GM12878 (cell line): ENCODE measurements at regions not wholly inside any gene's neighbourhood (a gene's known extent, or its start where the extent isn't known, plus 50 kb on each side); places are given as distances from the start of the nearest gene placed in this dataset.

Experiments
- ATAC-seq: fragments of 200-7000 bp; cut with Tn5 transposase; 3 replicates; pipeline ENCODE4 v1.9.1; 2020; ENCODE audit warnings: mild to moderate bottlenecking, moderate library complexity
- BruUV-seq: library from RNA; stranded (reverse); fragments of 400-500 nt; replicated peaks from 2 replicates; lab custom pipeline; 2021; lab: Mats Ljungman, UMichigan
- CTCF ChIA-PET: fragments of 300-600 bp; sonication (Branson Sonifier 250); formaldehyde crosslinking; extraction: SDS; loops from one replicate; lab custom pipeline; 2021; ENCODE audit warnings: inconsistent platforms; lab: Yijun Ruan, JAX
- POLR2A ChIA-PET: fragments of 350-600 bp; formaldehyde crosslinking; extraction: SDS; loops from one replicate; lab custom pipeline; 2021; ENCODE audit warnings: inconsistent platforms; lab: Charles Lee
- RAD21 ChIA-PET: fragments of 300-600 bp; sonication (Branson Sonifier 250); formaldehyde crosslinking; loops from one replicate; lab custom pipeline; 2023; ENCODE audit warnings: antibody characterized with exemption; ENCODE audit not compliant: unreplicated experiment; lab: Charles Lee
- SMC1A ChIA-PET: fragments of 300-600 bp; sonication (Branson Sonifier 250); formaldehyde crosslinking; loops from one replicate; lab custom pipeline; 2023; ENCODE audit not compliant: unreplicated experiment, uncharacterized antibody; lab: Charles Lee
- DNase-seq: peaks from one replicate; pipeline ENCODE4 v3.0.0-alpha.2; 2011; ENCODE audit warnings: low read depth, low spot score
- FAIRE-seq: peaks from 3 replicates; lab custom pipeline; 2011; peaks lifted over from hg19 to GRCh38; lab: Jason Lieb, UNC
- H2AFZ ChIP-seq: 2 replicates; pipeline ENCODE4 v1.6.0; 2011; ENCODE audit warnings: low read depth, low read length, control low read depth; ENCODE audit not compliant: control insufficient read depth
- H3K27ac ChIP-seq: 2 replicates; pipeline ENCODE4 v1.5.1; 2011; ENCODE audit warnings: control low read depth; ENCODE audit not compliant: control insufficient read depth, insufficient read depth
- H3K27me3 ChIP-seq, 2 experiments: replicated peaks in 1 of 2; 2 replicates each; pipeline versions ENCODE4 v1.6.0 to v1.6.1; 2011; ENCODE audit warnings: low read length in 1 of 2; ENCODE audit not compliant: control insufficient read depth in 2 of 2, insufficient read depth in 2 of 2
- H3K36me3 ChIP-seq, 2 experiments: 2 replicates each; pipeline ENCODE4 v1.5.1; 2011; ENCODE audit warnings: low read length in 1 of 2; ENCODE audit not compliant: control insufficient read depth in 2 of 2, insufficient read depth in 2 of 2
- H3K4me1 ChIP-seq: 2 replicates; pipeline ENCODE4 v1.6.1; 2011; ENCODE audit warnings: mild to moderate bottlenecking, low read length, moderate library complexity, mixed read lengths; ENCODE audit not compliant: control insufficient read depth, insufficient read depth
- H3K4me2 ChIP-seq: 2 replicates; pipeline ENCODE4 v1.6.0; 2011; ENCODE audit warnings: control low read depth; ENCODE audit not compliant: control insufficient read depth, insufficient read depth
- H3K4me3 ChIP-seq: fragments of 200-600 bp; sonication (generic); 2 replicates; pipeline ENCODE4 v1.5.1; 2016
- H3K79me2 ChIP-seq: 2 replicates; pipeline ENCODE4 v1.6.0; 2011; ENCODE audit warnings: low read length; ENCODE audit not compliant: control insufficient read depth, insufficient read depth
- H3K9ac ChIP-seq: 2 replicates; pipeline ENCODE4 v1.8.0; 2011; ENCODE audit warnings: low read length, control low read depth, mixed read lengths; ENCODE audit not compliant: control insufficient read depth, insufficient read depth
- H3K9me3 ChIP-seq: replicated peaks from 3 replicates; pipeline ENCODE4 v1.5.1; 2011; ENCODE audit warnings: mild to moderate bottlenecking, low read length; ENCODE audit not compliant: control insufficient read depth, insufficient read depth
- H4K20me1 ChIP-seq: 2 replicates; pipeline ENCODE4 v1.6.0; 2011; ENCODE audit not compliant: control insufficient read depth, insufficient read depth
- FOS ChIP-seq: IDR thresholded peaks from 3 replicates; pipeline ENCODE4 v1.6.1; 2011; ENCODE audit warnings: borderline replicate concordance; ENCODE audit not compliant: insufficient read length; ENCODE audit errors: extremely low read depth
- FOXM1 ChIP-seq: IDR thresholded peaks from 2 replicates; pipeline ENCODE4 v1.6.1; 2012; ENCODE audit warnings: low read depth, mild to moderate bottlenecking, inconsistent platforms, low read length, moderate library complexity
- HDAC2 ChIP-seq: fragments of 200-600 bp; sonication (generic); IDR thresholded peaks from 2 replicates; pipeline ENCODE4 v1.6.1; 2017
- RAD21 ChIP-seq: IDR thresholded peaks from 2 replicates; pipeline ENCODE4 v1.6.1; 2011; ENCODE audit warnings: mild to moderate bottlenecking, low read depth, low read length, moderate library complexity; ENCODE audit not compliant: insufficient read depth
- SPI1 ChIP-seq: IDR thresholded peaks from 2 replicates; pipeline ENCODE4 v1.6.1; 2011; ENCODE audit warnings: low read depth, mild to moderate bottlenecking, low read length, moderate library complexity, borderline replicate concordance; ENCODE audit not compliant: insufficient read depth
- TBL1XR1 ChIP-seq: IDR thresholded peaks from 2 replicates; pipeline ENCODE4 v1.6.1; 2012; ENCODE audit warnings: low read depth, low read length, improper control_type of control experiment
- ZNF687 ChIP-seq: fragments of 450-650 bp; IDR thresholded peaks from 2 replicates; pipeline ENCODE4 v1.6.1; 2017; ENCODE audit warnings: mild to moderate bottlenecking, moderate library complexity
- WGBS: methylation state at CpG from one replicate; pipeline ENCODE4 v1.1.6; 2016; ENCODE audit warnings: low lambda C conversion rate; ENCODE audit not compliant: insufficient replicate concordance, insufficient coverage; ENCODE audit errors: missing lambda C conversion rate; 5-methylcytosine and 5-hydroxymethylcytosine counted together
- in situ Hi-C: fragments of 300-500 bp; cut with MboI; formaldehyde crosslinking; loops from 9 replicates; pipeline ENCODE4 v1.14.3; 2018; ENCODE audit warnings: mixed read lengths
- intact Hi-C: fragments of 100-400 bp; cut with micrococcal nuclease; formaldehyde crosslinking; loops from one replicate; pipeline ENCODE4 v1.14.2; 2022; ENCODE audit not compliant: unreplicated experiment
- TF ChIP-seq, protein P1 (sequence below): IDR thresholded peaks from 2 replicates; pipeline ENCODE4 v1.6.1; 2012; ENCODE audit warnings: low read depth, low read length, improper control_type of control experiment
- TF ChIP-seq, protein P2 (sequence below): fragments of 450-650 bp; formaldehyde crosslinking; IDR thresholded peaks from 2 replicates; pipeline ENCODE4 v1.4.0; 2022; ENCODE audit warnings: mild to moderate bottlenecking, moderate library complexity

- in situ Hi-C loops, result no loop called here
- no peaks in the 10 kb centered on the region for H3K9me3 ChIP-seq
- no peaks in the 10 kb centered on the region for H3K36me3 ChIP-seq
- H3K9ac ChIP-seq, result no peak overlapping the region
- POLR2A ChIA-PET, result no interaction called here
- H2AFZ ChIP-seq, result no peak overlapping the region
- H3K27me3 ChIP-seq, result no peaks in the 10 kb centered on the region
- peak; percentile 23 for FAIRE-seq
- no peak for ATAC-seq
- no peaks in the 10 kb centered on the region for H3K4me1 ChIP-seq
- 43% methylated on average over 2 of the region's 2 CpGs for WGBS
- 0 out of 2 replicates have a peak, but pooled peaks have one; percentile 5 for TF ChIP-seq SPI1
- TF ChIP-seq HDAC2, result no peak
- TF ChIP-seq, all 136 proteins: peak for 1
- RAD21 ChIA-PET, result no interaction called here
- H3K27ac ChIP-seq, result no peak overlapping the region
- DNase-seq, result no peak
- no TSS peak for BruUV-seq
- no peak overlapping the region for H3K4me3 ChIP-seq
- SMC1A ChIA-PET, result interaction anchor here (0.9 to 1.1 kb wide), 2 partner anchors 9 to 10 kb away, joined by 3 read pairs; no protein-coding TSS in a partner anchor
- H3K79me2 ChIP-seq, result no peaks in the 10 kb centered on the region
- intact Hi-C loops, result no loop called here
- no peak overlapping the region for H3K4me2 ChIP-seq
- H4K20me1 ChIP-seq, result no peaks in the 10 kb centered on the region
- CTCF ChIA-PET, result no interaction called here
Observed at GRCh38 chr4:10929818-10930217, 245.2 kb upstream of the CLNK start.

DNA sequence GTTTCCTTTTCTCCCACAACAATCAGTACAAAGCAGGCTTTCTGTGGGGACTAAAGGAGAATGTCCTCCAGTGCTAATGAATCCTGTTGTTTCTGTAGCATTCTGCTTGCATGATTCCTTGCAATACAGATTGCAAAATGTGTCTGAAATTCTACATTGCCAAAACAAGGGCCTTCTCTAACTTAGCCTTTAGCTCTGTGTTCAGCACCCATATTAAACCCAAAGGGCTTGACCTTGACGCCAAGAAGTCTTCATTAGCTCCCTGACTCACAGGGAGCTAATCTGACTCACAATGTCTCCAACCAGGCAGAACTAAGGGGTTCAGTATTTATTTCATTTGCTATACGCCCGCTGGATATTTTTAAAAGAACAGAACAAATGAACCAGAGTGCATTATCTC, 241.4 kb upstream of the CLNK start:
- no peaks in the 10 kb centered on the region for H3K9me3 ChIP-seq
- H3K4me1 ChIP-seq, result no peaks in the 10 kb centered on the region
- FAIRE-seq, result no peak
- WGBS, result 73% methylated on average over 3 of the region's 3 CpGs
- ChIA-PET POLR2A (no interaction called here), SMC1A (interaction anchor here (1.0 to 1.1 kb wide), 2 partner anchors 13 to 18 kb away, joined by 3 read pairs; no protein-coding TSS in a partner anchor), RAD21 (no interaction called here), CTCF (interaction anchor here (1.2 to 1.5 kb wide), 2 partner anchors 12 to 29 kb away, joined by 3 read pairs; no protein-coding TSS in a partner anchor)
- H3K36me3 ChIP-seq, result no peaks in the 10 kb centered on the region
- H3K9ac ChIP-seq, result no peak overlapping the region
- no peaks in the 10 kb centered on the region for H3K27me3 ChIP-seq
- no peak overlapping the region for H3K4me2 ChIP-seq
- BruUV-seq, result no TSS peak
- no peak overlapping the region for H3K27ac ChIP-seq
- DNase-seq, result no peak
- intact Hi-C loops, result no loop called here
- ATAC-seq, result no peak
- in situ Hi-C loops, result no loop called here
- no peaks in the 10 kb centered on the region for H4K20me1 ChIP-seq
- H2AFZ ChIP-seq, result no peak overlapping the region
- no peak overlapping the region for H3K4me3 ChIP-seq
- no peaks in the 10 kb centered on the region for H3K79me2 ChIP-seq
- TF ChIP-seq RAD21 (no peak), FOS (no peak), FOXM1 (no peak), ZNF687 (no peak), TBL1XR1 (no peak)
- TF ChIP-seq, protein P1, sequence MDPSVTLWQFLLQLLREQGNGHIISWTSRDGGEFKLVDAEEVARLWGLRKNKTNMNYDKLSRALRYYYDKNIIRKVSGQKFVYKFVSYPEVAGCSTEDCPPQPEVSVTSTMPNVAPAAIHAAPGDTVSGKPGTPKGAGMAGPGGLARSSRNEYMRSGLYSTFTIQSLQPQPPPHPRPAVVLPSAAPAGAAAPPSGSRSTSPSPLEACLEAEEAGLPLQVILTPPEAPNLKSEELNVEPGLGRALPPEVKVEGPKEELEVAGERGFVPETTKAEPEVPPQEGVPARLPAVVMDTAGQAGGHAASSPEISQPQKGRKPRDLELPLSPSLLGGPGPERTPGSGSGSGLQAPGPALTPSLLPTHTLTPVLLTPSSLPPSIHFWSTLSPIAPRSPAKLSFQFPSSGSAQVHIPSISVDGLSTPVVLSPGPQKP, result no peak
- TF ChIP-seq, protein P2, sequence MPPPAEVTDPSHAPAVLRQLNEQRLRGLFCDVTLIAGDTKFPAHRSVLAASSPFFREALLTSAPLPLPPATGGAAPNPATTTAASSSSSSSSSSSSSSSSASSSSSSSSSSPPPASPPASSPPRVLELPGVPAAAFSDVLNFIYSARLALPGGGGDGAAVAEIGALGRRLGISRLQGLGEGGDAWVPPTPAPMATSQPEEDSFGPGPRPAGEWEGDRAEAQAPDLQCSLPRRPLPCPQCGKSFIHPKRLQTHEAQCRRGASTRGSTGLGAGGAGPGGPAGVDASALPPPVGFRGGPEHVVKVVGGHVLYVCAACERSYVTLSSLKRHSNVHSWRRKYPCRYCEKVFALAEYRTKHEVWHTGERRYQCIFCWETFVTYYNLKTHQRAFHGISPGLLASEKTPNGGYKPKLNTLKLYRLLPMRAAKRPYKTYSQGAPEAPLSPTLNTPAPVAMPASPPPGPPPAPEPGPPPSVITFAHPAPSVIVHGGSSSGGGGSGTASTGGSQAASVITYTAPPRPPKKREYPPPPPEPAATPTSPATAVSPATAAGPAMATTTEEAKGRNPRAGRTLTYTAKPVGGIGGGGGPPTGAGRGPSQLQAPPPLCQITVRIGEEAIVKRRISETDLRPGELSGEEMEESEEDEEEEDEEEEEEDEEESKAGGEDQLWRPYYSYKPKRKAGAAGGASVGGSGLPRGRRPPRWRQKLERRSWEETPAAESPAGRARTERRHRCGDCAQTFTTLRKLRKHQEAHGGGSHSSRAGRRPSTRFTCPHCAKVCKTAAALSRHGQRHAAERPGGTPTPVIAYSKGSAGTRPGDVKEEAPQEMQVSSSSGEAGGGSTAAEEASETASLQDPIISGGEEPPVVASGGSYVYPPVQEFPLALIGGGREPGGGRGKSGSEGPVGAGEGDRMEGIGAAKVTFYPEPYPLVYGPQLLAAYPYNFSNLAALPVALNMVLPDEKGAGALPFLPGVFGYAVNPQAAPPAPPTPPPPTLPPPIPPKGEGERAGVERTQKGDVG (CRISPR knock-in tag), result no peak
